ENCODE measurements at regions not wholly inside any gene's neighbourhood (a gene's known extent, or its start where the extent isn't known, plus 50 kb on each side); places are given as distances from the start of the nearest gene placed in this dataset.

DNA sequence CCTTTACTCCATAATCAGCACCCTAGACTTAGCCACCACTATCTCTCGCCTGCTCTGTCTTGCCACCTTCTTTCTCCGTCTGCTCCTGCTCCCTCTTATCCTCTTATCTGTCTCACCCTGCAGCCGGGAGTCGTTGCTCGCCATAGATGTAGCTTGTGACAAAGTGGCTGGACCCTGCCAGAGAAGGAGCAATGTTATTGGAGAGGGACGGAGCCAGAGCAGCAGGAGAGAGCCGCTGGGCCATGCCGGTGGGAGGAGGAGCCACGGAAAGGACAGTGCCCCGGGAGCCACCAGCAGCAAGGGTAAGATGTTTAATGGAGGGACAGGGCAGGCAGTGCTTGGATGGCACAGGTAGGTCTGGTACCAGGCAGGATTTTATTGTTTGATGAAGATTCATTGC lies 137.3 kb downstream of the SEC61B start:
- TF ChIP-seq POLR2A (IDR thresholded peaks at IDR 0.05): no peak
- TF ChIP-seq, protein P1, sequence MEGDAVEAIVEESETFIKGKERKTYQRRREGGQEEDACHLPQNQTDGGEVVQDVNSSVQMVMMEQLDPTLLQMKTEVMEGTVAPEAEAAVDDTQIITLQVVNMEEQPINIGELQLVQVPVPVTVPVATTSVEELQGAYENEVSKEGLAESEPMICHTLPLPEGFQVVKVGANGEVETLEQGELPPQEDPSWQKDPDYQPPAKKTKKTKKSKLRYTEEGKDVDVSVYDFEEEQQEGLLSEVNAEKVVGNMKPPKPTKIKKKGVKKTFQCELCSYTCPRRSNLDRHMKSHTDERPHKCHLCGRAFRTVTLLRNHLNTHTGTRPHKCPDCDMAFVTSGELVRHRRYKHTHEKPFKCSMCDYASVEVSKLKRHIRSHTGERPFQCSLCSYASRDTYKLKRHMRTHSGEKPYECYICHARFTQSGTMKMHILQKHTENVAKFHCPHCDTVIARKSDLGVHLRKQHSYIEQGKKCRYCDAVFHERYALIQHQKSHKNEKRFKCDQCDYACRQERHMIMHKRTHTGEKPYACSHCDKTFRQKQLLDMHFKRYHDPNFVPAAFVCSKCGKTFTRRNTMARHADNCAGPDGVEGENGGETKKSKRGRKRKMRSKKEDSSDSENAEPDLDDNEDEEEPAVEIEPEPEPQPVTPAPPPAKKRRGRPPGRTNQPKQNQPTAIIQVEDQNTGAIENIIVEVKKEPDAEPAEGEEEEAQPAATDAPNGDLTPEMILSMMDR (IDR thresholded peaks at IDR 0.05): no peak
- 76% methylated on average over 9 to 10 of the region's 10 CpGs for WGBS, 2 donors
- intact Hi-C loops (cut with DNase I): no loop called here

DNA sequence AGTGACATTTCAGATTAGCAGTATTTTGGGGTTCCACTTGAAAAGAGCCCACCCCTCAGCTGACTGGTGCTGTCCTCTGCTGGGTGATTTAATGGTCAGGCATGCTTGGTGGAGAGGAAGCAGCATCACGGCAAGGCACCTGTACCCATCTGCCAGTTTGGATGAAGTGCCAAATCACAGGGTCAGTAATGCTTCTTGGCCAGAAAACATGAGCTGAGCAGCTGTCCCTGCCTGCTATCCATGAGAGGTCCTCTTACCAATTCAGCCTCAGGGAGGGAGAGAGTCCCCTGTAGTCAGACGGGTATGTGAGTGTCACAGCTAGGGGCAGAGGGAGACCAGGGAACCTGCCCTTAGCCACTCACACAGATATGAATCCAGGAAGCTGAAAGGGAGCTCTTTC lies 137.9 kb downstream of the SEC61B start:
- peaks cover 0 to 16% (median 4%) of the 10 kb centered on the region in 3 donors for H3K4me1 ChIP-seq
- no peak overlapping the region for H3K27ac ChIP-seq
- intact Hi-C loops (cut with DNase I): no loop called here
- H3K27me3 ChIP-seq: peaks cover 0 to 34% (median 0%) of the 10 kb centered on the region in 4 donors
- DNase-seq: no peak
- H3K4me3 ChIP-seq: no peak overlapping the region
- no peak for TF ChIP-seq POLR2A (IDR thresholded peaks at IDR 0.05)
- TF ChIP-seq, protein P1 (IDR thresholded peaks at IDR 0.05): no peak
- no peaks in the 10 kb centered on the region for H3K36me3 ChIP-seq
- 56 to 83% methylated on average over 1 to 2 of the region's 2 CpGs for WGBS, 2 donors
- no peaks in the 10 kb centered on the region for H3K9me3 ChIP-seq

More for the DNA sequence above, 137.3 kb downstream of the SEC61B start:
- no peaks in the 10 kb centered on the region for H3K36me3 ChIP-seq
- H3K4me1 ChIP-seq: peaks cover 0 to 16% (median 4%) of the 10 kb centered on the region in 3 donors
- DNase-seq: no peak
- no peak overlapping the region for H3K4me3 ChIP-seq
- peaks cover 0 to 34% (median 0%) of the 10 kb centered on the region in 4 donors for H3K27me3 ChIP-seq
- H3K9me3 ChIP-seq: no peaks in the 10 kb centered on the region
- no peak overlapping the region for H3K27ac ChIP-seq

DNA sequence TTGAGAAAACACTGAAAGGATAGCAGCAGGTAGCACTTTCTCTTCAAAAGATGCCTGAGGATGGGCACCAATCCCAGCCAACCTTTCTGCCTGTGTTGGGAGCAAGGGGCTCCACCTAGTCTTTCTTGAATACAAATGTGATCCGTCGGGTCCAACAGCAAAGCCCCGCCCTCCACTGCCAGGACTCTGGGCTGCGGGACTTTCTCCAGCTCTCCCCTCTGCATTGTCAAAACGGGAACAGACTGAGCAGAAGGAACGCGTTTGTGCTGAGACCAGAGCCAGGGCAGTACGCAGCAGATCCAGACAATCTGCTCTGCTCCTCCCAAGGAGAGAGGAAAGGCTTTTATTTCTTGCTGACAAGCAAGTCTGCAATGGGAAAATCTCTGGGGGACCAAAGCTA lies 139.7 kb downstream of the SEC61B start:
- H3K9me3 ChIP-seq: no peaks in the 10 kb centered on the region
- H3K4me1 ChIP-seq: peaks cover 0 to 9% (median 4%) of the 10 kb centered on the region in 3 donors
- 0% methylated on average over 3 of the region's 8 CpGs; no CpG with 5 or more reads in 1 of the 2 donors for WGBS, 2 donors
- peaks cover 0 to 42% (median 0%) of the 10 kb centered on the region in 4 donors for H3K27me3 ChIP-seq
- intact Hi-C loops (cut with DNase I): no loop called here
- peak overlapping the region in 2 of 4 donors; percentile 38 to 42 for H3K27ac ChIP-seq
- no peak overlapping the region for H3K4me3 ChIP-seq
- TF ChIP-seq, protein P1 (IDR thresholded peaks at IDR 0.05): no peak
- TF ChIP-seq POLR2A (IDR thresholded peaks at IDR 0.05): no peak
- H3K36me3 ChIP-seq: no peaks in the 10 kb centered on the region
- DNase-seq: no peak

DNA sequence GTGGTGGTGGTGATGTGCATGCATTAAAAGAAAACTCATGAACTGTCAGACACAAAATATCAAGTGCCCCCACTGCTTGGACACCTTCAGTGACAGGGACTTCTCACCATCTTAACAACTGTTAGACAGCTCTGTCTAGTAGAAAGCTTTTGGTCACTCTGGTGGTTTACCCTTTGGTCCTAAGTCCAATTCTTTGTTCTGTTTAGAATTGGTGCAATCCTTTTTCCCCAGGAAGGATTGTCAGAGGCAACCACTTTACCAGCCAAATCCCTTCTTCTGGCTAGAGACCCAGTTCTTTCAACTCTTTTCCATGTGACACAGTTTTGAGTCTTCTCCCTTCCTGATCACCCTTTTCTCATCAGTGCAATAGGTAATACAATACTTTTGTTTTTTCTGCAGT lies 140.2 kb downstream of the SEC61B start:
- no peaks in the 10 kb centered on the region for H3K9me3 ChIP-seq
- intact Hi-C loops (cut with DNase I): no loop called here
- no peaks in the 10 kb centered on the region for H3K36me3 ChIP-seq
- H3K27me3 ChIP-seq: peaks cover 0 to 46% (median 0%) of the 10 kb centered on the region in 4 donors
- H3K4me1 ChIP-seq: peaks cover 0 to 9% (median 4%) of the 10 kb centered on the region in 3 donors
- no peak for DNase-seq
- no peak for TF ChIP-seq POLR2A (IDR thresholded peaks at IDR 0.05)
- TF ChIP-seq, protein P1 (IDR thresholded peaks at IDR 0.05): no peak
- peak overlapping the region in 2 of 4 donors; percentile 38 to 42 for H3K27ac ChIP-seq
- no peak overlapping the region for H3K4me3 ChIP-seq

DNA sequence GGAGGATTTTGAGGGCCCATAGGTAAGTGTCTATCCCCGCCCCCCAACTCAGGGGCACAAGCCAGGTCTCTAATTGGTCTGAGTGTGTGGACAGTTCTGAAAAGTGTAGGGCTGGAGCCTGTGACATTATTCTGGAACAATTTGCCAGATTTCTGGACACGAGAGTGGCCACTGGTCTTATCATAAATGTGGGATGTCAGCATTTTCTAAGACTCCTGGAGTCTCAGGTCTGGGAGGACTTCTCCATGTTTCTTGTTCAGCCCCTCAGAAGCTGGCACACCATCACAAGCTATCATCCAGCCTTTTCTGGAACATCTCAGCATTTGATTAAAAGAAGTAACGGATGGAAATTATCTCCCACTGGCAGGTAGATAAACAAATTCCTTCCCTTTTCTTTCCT lies 141.4 kb downstream of the SEC61B start:
- intact Hi-C loops (cut with DNase I): no loop called here
- H3K27ac ChIP-seq: no peak overlapping the region
- TF ChIP-seq POLR2A (IDR thresholded peaks at IDR 0.05): no peak
- TF ChIP-seq, protein P1 (IDR thresholded peaks at IDR 0.05): no peak
- no peaks in the 10 kb centered on the region for H3K9me3 ChIP-seq
- WGBS, 2 donors: 89 to 96% methylated on average over 2 to 3 of the region's 3 CpGs
- peaks cover 0 to 16% (median 4%) of the 10 kb centered on the region in 3 donors for H3K4me1 ChIP-seq
- no peak overlapping the region for H3K4me3 ChIP-seq
- no peak for DNase-seq
- H3K36me3 ChIP-seq: no peaks in the 10 kb centered on the region
- peaks cover 0 to 54% (median 0%) of the 10 kb centered on the region in 4 donors for H3K27me3 ChIP-seq
